ENCODE measurements at regions not wholly inside any gene's neighbourhood (a gene's known extent, or its start where the extent isn't known, plus 50 kb on each side); places are given as distances from the start of the nearest gene placed in this dataset.

- DNase-seq: no peak
Observed at GRCh38 chr5:90185897-90186468, 223.6 kb downstream of the CETN3 start.

- no peak for DNase-seq
Observed at GRCh38 chr5:90184764-90185163, 224.8 kb downstream of the CETN3 start.

DNA sequence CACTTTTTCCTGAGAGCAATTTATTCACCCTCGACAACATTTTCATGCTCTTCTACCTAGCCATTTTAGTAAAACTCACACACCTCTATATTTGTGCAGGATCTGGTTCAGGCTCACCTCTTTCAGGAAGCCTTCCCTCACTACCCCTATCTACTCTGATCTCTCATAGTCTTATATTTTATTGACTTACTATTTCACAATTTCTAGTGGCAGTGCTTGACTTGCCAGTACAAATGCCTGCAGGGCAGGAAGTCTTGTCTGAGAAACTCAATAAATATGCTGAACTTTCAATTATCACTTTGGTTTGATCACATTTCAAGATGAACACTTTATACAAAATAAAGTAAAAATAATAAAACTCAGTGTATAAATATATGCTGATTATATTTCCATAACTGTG lies 226.8 kb downstream of the CETN3 start:
- no peak for DNase-seq

GRCh38 chr5:90174236-90174635 lies 235.3 kb downstream of the CETN3 start:
- no peak for DNase-seq

DNA sequence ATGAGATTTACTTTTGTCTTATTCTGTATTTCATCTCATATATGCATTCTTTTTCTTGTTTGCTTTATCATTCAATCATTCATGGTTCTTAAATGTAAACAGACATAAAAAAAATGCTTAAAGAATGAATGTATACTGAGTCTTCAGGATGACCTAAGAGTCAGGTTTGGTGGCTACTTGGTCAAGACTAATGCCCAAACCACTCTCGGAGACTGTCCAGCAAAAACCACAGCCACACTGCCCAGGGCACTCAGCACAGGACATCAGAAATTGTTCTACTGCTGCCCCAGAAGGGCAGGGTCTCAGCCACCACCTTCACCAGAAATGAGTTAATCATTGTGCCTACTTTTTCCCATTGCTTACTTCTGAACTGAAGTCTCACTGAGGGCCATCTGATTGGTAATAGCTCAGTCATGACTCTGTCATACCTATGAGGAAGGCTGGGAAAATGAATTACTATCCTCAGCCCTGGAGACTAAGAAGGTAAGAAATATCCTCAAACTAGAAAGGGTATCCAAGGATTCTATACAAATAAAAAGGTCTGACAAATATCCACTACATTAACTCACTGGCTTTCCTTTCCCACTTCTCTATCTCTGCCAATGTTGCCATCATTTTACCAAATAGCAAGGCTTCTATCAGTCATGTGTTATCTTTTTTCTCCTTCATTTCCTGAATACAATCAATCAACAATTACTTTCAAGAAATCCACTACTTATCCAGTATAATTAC lies 236.1 kb downstream of the CETN3 start:
- no peak for DNase-seq

GRCh38 chr5:90171466-90171865 lies 238.1 kb downstream of the CETN3 start:
- DNase-seq: no peak

DNA sequence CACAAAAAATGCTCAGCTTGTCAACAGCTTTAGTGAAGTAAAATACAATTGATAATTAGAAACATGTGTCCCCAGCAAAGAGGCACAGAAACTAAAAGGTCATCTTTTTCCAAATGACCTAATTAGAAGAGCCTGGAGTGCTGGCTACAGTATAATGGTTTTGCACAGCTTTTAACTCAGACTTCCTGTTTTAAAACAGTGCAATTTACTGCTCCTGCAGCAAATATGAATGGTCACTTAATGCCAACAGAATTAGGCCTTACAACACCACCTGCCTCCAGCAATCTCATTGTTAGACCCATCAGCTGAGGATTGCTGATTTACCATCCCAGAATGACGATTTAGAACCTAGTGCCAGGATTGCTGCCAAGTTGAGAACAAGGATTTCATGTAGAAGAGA lies 239.3 kb downstream of the CETN3 start:
- peak; percentile 10 for DNase-seq

- DNase-seq: no peak
Observed at GRCh38 chr5:90169078-90169477, 240.5 kb downstream of the CETN3 start.

GRCh38 chr5:90168399-90168798 lies 241.2 kb downstream of the CETN3 start:
- no peak for DNase-seq

DNA sequence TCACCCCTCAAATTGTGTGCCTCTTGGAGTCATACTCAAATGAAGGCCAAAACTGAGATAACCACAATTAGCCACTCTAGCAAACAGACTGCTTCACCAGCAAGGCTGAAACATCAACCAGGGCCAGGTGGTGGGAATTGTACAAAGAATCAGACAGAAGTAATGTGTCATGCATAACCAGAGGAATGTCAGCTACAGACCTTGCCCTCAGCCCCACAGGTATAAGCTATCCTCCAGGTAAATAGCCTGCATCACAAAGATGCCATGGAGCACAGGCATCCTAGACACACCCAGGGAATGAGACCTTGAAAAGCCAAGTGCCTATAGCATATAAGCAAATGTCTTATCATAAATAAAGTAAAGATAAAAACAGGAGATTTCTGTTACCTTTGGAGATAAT lies 242.7 kb downstream of the CETN3 start:
- no peak for DNase-seq

- no peak for DNase-seq
Observed at GRCh38 chr5:90162324-90162723, 247.2 kb downstream of the CETN3 start.

- DNase-seq: peak; percentile 10
Observed at GRCh38 chr5:90161414-90161813, 248.1 kb downstream of the CETN3 start.

- DNase-seq: no peak
Observed at GRCh38 chr5:90158131-90158530, 251.4 kb downstream of the CETN3 start.

- DNase-seq: no peak
Observed at GRCh38 chr5:90153031-90153430, 256.5 kb downstream of the CETN3 start.

DNA sequence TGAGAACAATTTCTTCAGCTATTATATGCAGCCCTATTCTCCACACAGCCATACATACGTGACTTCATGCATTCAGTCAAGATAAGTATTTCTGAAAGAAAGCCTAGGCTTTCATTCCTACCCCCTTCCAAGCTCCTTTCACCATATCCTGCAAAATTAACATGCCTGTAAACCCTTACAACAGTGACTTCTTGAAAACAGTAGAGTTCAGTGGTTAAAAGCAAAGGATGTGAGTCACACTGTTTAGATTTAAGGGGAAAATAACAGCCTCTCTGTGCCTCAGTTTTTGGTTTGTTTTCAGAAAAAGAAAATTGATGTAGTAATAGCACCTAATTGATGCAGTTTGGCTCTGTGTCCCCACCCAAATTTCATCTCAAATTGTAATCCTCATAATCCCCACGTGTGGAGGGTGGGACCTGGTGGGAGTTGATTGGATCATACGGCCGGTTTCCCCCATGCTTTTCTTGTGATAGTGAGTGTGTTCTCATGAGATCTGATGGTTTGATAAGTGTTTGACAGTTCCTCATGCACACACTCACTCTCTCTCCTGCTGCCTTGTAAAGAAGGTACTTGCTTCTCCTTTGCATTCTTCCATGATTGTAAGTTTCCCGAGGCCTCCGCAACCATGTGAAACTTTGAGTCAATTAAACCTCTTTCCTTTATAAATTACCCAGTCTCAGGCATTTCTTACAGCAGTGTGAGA lies 264.8 kb downstream of the CETN3 start:
- no peak for DNase-seq

GRCh38 chr5:90142541-90142940 lies 267.0 kb downstream of the CETN3 start:
- no peak for DNase-seq

DNA sequence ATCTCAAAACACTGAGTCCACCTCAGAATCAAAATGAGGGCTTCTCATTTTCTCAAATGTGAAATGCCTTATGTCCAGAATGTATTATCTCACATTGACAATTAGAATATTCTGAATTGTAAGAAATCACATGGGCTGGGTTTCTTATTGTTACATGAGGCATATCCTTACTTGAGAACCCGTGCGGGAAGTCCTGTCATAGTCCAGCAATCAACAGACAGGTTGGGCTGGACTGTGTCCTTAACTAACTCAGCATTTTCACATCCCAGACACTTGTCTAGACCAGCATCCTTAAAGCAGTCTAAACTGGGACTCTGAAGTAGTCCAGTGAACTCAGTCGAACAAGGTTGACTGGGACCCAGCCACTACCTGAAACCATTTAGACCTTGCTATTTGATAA lies 267.6 kb downstream of the CETN3 start:
- no peak for DNase-seq

GRCh38 chr5:90136952-90137528 lies 272.5 kb downstream of the CETN3 start:
- no peak for DNase-seq

DNA sequence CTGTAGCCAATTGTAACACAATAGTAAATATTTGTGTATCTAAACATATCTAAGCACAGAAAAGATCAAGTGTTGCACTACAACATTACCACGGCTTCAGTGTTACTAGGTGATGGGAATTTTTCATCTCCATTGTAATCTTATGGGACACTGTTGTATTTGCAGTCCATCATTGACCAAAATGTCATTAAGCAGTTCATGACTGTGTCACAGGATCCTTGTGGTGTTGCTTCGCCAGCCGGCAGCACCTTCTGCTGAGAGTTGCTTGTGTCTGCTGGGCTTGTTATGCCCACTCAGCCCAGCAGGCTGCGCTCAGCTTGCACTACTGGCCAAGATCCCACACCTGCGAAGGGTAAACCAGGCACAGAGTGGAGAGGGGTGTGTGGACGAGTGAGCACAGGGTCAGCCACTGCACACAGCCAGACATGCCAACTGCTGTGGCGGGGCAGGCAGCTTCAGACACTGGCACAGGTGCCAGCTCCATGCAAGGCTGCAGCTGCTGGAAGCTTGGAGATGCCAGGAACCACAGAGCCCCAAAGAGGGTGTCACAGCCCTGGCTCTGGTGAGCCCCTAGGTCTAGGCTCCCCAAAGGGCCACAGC lies 273.7 kb downstream of the CETN3 start:
- no peak for DNase-seq

DNA sequence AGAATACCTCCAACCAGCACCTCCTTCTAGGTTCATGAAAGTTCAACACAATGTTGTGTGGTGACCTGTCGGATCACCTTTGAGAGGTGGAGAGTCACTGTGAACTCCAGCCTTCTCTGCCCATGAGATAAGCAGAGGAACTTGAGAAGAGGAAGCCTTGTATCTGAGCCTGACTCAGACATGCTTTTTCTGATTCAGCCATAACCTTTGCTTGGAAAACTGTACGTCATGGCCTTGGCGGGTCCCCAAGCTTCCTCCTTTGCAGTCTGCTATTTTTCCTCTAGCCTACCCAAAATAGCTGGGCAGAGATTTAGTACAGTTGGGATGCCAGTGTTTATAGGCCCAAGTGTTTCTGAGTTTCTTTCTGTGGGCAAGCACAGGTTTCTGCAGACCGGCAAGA lies 274.7 kb downstream of the CETN3 start:
- peak; percentile 73 for DNase-seq

GRCh38 chr5:90134381-90134780 lies 275.2 kb downstream of the CETN3 start:
- DNase-seq: no peak

GRCh38 chr5:90133941-90134340 lies 275.6 kb downstream of the CETN3 start:
- DNase-seq: no peak
